Activated T-cell treated with anti-CD3 and anti-CD28 coated beads, Interleukin-2, amount 50 U/mL, for 4 hours (primary cell): ENCODE measurements at regions not wholly inside any gene's neighbourhood (a gene's known extent, or its start where the extent isn't known, plus 50 kb on each side); places are given as distances from the start of the nearest gene placed in this dataset.
"Not testable (repeated sequence)": the region's sequence is repeated elsewhere in the genome, so short reads cannot be mapped to it uniquely, and the experiment has no call there.

Experiments used
- ATAC-seq, 2 donors: fragments of 200-7000 bp; cut with Tn5 transposase; one replicate each; pipeline ENCODE4 v1.10.0; 2021
- DNase-seq: peaks from one replicate; pipeline ENCODE4 v3.0.0-alpha.2; 2020
- H3K27me3 Mint-ChIP-seq: one replicate; pipeline ENCODE4 v1.8.0; 2021; ENCODE audit warnings: low read depth, mixed read lengths
- H3K36me3 Mint-ChIP-seq: one replicate; pipeline ENCODE4 v1.8.0; 2022; ENCODE audit warnings: mixed read lengths; ENCODE audit not compliant: insufficient read depth
- H3K4me1 Mint-ChIP-seq: one replicate; pipeline ENCODE4 v1.8.0; 2021; ENCODE audit warnings: low read depth, mixed read lengths
- H3K4me3 Mint-ChIP-seq: one replicate; pipeline ENCODE4 v1.8.0; 2021; ENCODE audit warnings: mild to moderate bottlenecking, moderate library complexity, mixed read lengths
- H3K9me3 Mint-ChIP-seq: one replicate; pipeline ENCODE4 v1.8.0; 2021; ENCODE audit warnings: mixed read lengths

- H3K27me3 Mint-ChIP-seq: peaks cover 6% of the 10 kb centered on the region
- H3K9me3 Mint-ChIP-seq: peaks cover 28% of the 10 kb centered on the region
- DNase-seq (no peak), ATAC-seq (no peak)
- no peaks in the 10 kb centered on the region for H3K4me1 Mint-ChIP-seq
- H3K4me3 Mint-ChIP-seq: no peak overlapping the region
- H3K36me3 Mint-ChIP-seq: no peaks in the 10 kb centered on the region
Observed at GRCh38 chr2:2782007-2782406, 450.9 kb upstream of the MYT1L start.

- Mint-ChIP-seq H3K4me3 (no peak overlapping the region), H3K9me3 (peaks cover 28% of the 10 kb centered on the region), H3K4me1 (no peaks in the 10 kb centered on the region), H3K27me3 (peaks cover 6% of the 10 kb centered on the region), H3K36me3 (no peaks in the 10 kb centered on the region)
- DNase-seq (no peak), ATAC-seq (no peak)
Observed at GRCh38 chr2:2779727-2780126, 448.7 kb upstream of the MYT1L start.

- Mint-ChIP-seq H3K27me3 (no peaks in the 10 kb centered on the region), H3K4me1 (no peaks in the 10 kb centered on the region), H3K4me3 (no peak overlapping the region), H3K9me3 (peaks cover 24% of the 10 kb centered on the region), H3K36me3 (no peaks in the 10 kb centered on the region)
- ATAC-seq (no peak), DNase-seq (no peak)
Observed at GRCh38 chr2:2777876-2778275, 446.8 kb upstream of the MYT1L start.

- no peak for DNase-seq
- H3K9me3 Mint-ChIP-seq: peaks cover 24% of the 10 kb centered on the region
- no peaks in the 10 kb centered on the region for H3K27me3 Mint-ChIP-seq
- no peak overlapping the region for H3K4me3 Mint-ChIP-seq
- ATAC-seq: no peak
- H3K36me3 Mint-ChIP-seq: no peaks in the 10 kb centered on the region
- H3K4me1 Mint-ChIP-seq: no peaks in the 10 kb centered on the region
Observed at GRCh38 chr2:2777213-2777612, 446.1 kb upstream of the MYT1L start.

- Mint-ChIP-seq H3K36me3 (no peaks in the 10 kb centered on the region), H3K9me3 (peaks cover 10% of the 10 kb centered on the region), H3K4me3 (no peak overlapping the region), H3K4me1 (no peaks in the 10 kb centered on the region), H3K27me3 (no peaks in the 10 kb centered on the region)
- DNase-seq: no peak
- ATAC-seq: no peak
Observed at GRCh38 chr2:2775018-2775417, 443.9 kb upstream of the MYT1L start.

- H3K4me1 Mint-ChIP-seq: no peaks in the 10 kb centered on the region
- no peaks in the 10 kb centered on the region for H3K36me3 Mint-ChIP-seq
- no peaks in the 10 kb centered on the region for H3K9me3 Mint-ChIP-seq
- peaks cover 2% of the 10 kb centered on the region for H3K27me3 Mint-ChIP-seq
- no peak overlapping the region for H3K4me3 Mint-ChIP-seq
- no peak for ATAC-seq
- DNase-seq: no peak
Observed at GRCh38 chr2:2773692-2774091, 442.6 kb upstream of the MYT1L start.

GRCh38 chr2:2773080-2773479 is 442.0 kb upstream of the MYT1L start:
- not testable (repeated sequence) for H3K27me3 Mint-ChIP-seq, ATAC-seq, H3K36me3 Mint-ChIP-seq, H3K4me3 Mint-ChIP-seq, H3K9me3 Mint-ChIP-seq, DNase-seq, H3K4me1 Mint-ChIP-seq

- H3K4me3 Mint-ChIP-seq: no peak overlapping the region
- H3K27me3 Mint-ChIP-seq: peaks cover 2% of the 10 kb centered on the region
- no peaks in the 10 kb centered on the region for H3K36me3 Mint-ChIP-seq
- DNase-seq (no peak), ATAC-seq (no peak)
- H3K9me3 Mint-ChIP-seq: no peaks in the 10 kb centered on the region
- H3K4me1 Mint-ChIP-seq: no peaks in the 10 kb centered on the region
Observed at GRCh38 chr2:2771721-2772411, 440.8 kb upstream of the MYT1L start.

- no peaks in the 10 kb centered on the region for H3K9me3 Mint-ChIP-seq
- H3K4me3 Mint-ChIP-seq: no peak overlapping the region
- no peaks in the 10 kb centered on the region for H3K4me1 Mint-ChIP-seq
- H3K36me3 Mint-ChIP-seq: no peaks in the 10 kb centered on the region
- peaks cover 2% of the 10 kb centered on the region for H3K27me3 Mint-ChIP-seq
- DNase-seq: no peak
- ATAC-seq: no peak
Observed at GRCh38 chr2:2769481-2770431, 438.7 kb upstream of the MYT1L start.

- peaks cover 2% of the 10 kb centered on the region for H3K27me3 Mint-ChIP-seq
- H3K4me1 Mint-ChIP-seq: no peaks in the 10 kb centered on the region
- DNase-seq: no peak
- no peak for ATAC-seq
- H3K36me3 Mint-ChIP-seq: no peaks in the 10 kb centered on the region
- H3K9me3 Mint-ChIP-seq: no peaks in the 10 kb centered on the region
- no peak overlapping the region for H3K4me3 Mint-ChIP-seq
Observed at GRCh38 chr2:2768476-2768875, 437.4 kb upstream of the MYT1L start.

- ATAC-seq: no peak
Observed at GRCh38 chr2:2767837-2768236, 436.8 kb upstream of the MYT1L start.

GRCh38 chr2:2765839-2766495 is 434.9 kb upstream of the MYT1L start:
- H3K4me1 Mint-ChIP-seq: no peaks in the 10 kb centered on the region
- no peaks in the 10 kb centered on the region for H3K9me3 Mint-ChIP-seq
- H3K27me3 Mint-ChIP-seq: peaks cover 2% of the 10 kb centered on the region
- no peak for ATAC-seq
- no peaks in the 10 kb centered on the region for H3K36me3 Mint-ChIP-seq
- no peak for DNase-seq
- H3K4me3 Mint-ChIP-seq: no peak overlapping the region

More at GRCh38 chr2:2767837-2768236, 436.8 kb upstream of the MYT1L start:
- Mint-ChIP-seq H3K27me3 (peaks cover 2% of the 10 kb centered on the region), H3K9me3 (no peaks in the 10 kb centered on the region), H3K36me3 (no peaks in the 10 kb centered on the region), H3K4me1 (no peaks in the 10 kb centered on the region), H3K4me3 (no peak overlapping the region)
- no peak for DNase-seq

GRCh38 chr2:2765176-2765800 is 434.2 kb upstream of the MYT1L start:
- Mint-ChIP-seq H3K4me1 (no peaks in the 10 kb centered on the region), H3K27me3 (peaks cover 2% of the 10 kb centered on the region), H3K4me3 (no peak overlapping the region), H3K9me3 (peaks cover 4% of the 10 kb centered on the region), H3K36me3 (no peaks in the 10 kb centered on the region)
- ATAC-seq: no peak
- DNase-seq: no peak

- Mint-ChIP-seq H3K4me1 (no peaks in the 10 kb centered on the region), H3K4me3 (no peak overlapping the region), H3K9me3 (peaks cover 4% of the 10 kb centered on the region), H3K36me3 (no peaks in the 10 kb centered on the region), H3K27me3 (no peaks in the 10 kb centered on the region)
- no peak for ATAC-seq
- DNase-seq: no peak
Observed at GRCh38 chr2:2764739-2765138, 433.7 kb upstream of the MYT1L start.
